KMS-11 (cell line): ENCODE measurements at regions not wholly inside any gene's neighbourhood (a gene's known extent, or its start where the extent isn't known, plus 50 kb on each side); places are given as distances from the start of the nearest gene placed in this dataset.

Source experiments
- H2AFZ ChIP-seq: fragments of 200-600 bp; sonication (generic); 2 replicates; pipeline ENCODE4 v1.6.1; 2016; ENCODE audit warnings: antibody characterized with exemption, mixed run types, low read depth
- H3K27ac ChIP-seq: fragments of 200-600 bp; sonication (generic); 2 replicates; pipeline ENCODE4 v1.6.1; 2016; ENCODE audit warnings: mild to moderate bottlenecking, mixed run types
- H3K27me3 ChIP-seq: fragments of 200-600 bp; sonication (generic); 2 replicates; pipeline ENCODE4 v1.6.1; 2017; ENCODE audit warnings: mild to moderate bottlenecking, low read depth, mixed run types, moderate library complexity; ENCODE audit not compliant: insufficient read depth
- H3K36me3 ChIP-seq: fragments of 200-600 bp; sonication (generic); 2 replicates; pipeline ENCODE4 v1.6.1; 2017; ENCODE audit warnings: mild to moderate bottlenecking, mixed run types; ENCODE audit not compliant: insufficient read depth
- H3K4me1 ChIP-seq: fragments of 200-600 bp; sonication (generic); 2 replicates; pipeline ENCODE4 v1.6.1; 2016; ENCODE audit warnings: mild to moderate bottlenecking, low read depth, mixed run types; ENCODE audit not compliant: poor library complexity, severe bottlenecking
- H3K4me2 ChIP-seq: fragments of 200-600 bp; sonication (generic); 2 replicates; pipeline ENCODE4 v1.7.0; 2016; ENCODE audit warnings: mild to moderate bottlenecking, mixed run types
- H3K4me3 ChIP-seq: fragments of 200-600 bp; sonication (generic); IDR thresholded peaks from 2 replicates; pipeline ENCODE4 v1.6.1; 2017; ENCODE audit warnings: low read depth, low read length, mixed read lengths; ENCODE audit not compliant: insufficient read depth
- H3K79me2 ChIP-seq: fragments of 200-600 bp; sonication (generic); 2 replicates; pipeline ENCODE4 v1.6.1; 2016; ENCODE audit warnings: low read depth, mixed run types; ENCODE audit not compliant: insufficient read depth
- H3K9ac ChIP-seq: fragments of 200-600 bp; sonication (generic); 2 replicates; pipeline ENCODE4 v1.6.1; 2016; ENCODE audit warnings: mild to moderate bottlenecking, mixed run types
- H4K20me1 ChIP-seq: fragments of 200-600 bp; sonication (generic); 2 replicates; pipeline ENCODE4 v1.6.1; 2016; ENCODE audit warnings: mild to moderate bottlenecking, mixed run types; ENCODE audit not compliant: insufficient read depth
- CTCF ChIP-seq: fragments of 200-600 bp; sonication (generic); conservative IDR thresholded peaks from 2 replicates; pipeline ENCODE4 v1.6.1; 2017; ENCODE audit warnings: low read depth, mild to moderate bottlenecking, antibody characterized with exemption, low read length, moderate library complexity, mixed read lengths

- H4K20me1 ChIP-seq = no peaks in the 10 kb centered on the region
- H3K27ac ChIP-seq = no peak overlapping the region
- no peaks in the 10 kb centered on the region for H3K4me1 ChIP-seq
- no peak overlapping the region for H3K4me3 ChIP-seq
- no peaks in the 10 kb centered on the region for H3K36me3 ChIP-seq
- TF ChIP-seq CTCF = no peak
- H3K79me2 ChIP-seq = no peaks in the 10 kb centered on the region
- H3K9ac ChIP-seq = no peak overlapping the region
- no peak overlapping the region for H3K4me2 ChIP-seq
- H2AFZ ChIP-seq = no peak overlapping the region
- H3K27me3 ChIP-seq = no peaks in the 10 kb centered on the region
Observed at GRCh38 chr13:23060959-23061358, 119.8 kb upstream of the SGCG start.

GRCh38 chr13:23067129-23067528, 113.7 kb upstream of the SGCG start:
- no peak overlapping the region for H3K4me3 ChIP-seq
- no peak overlapping the region for H3K27ac ChIP-seq
- no peaks in the 10 kb centered on the region for H3K79me2 ChIP-seq
- H3K27me3 ChIP-seq = no peaks in the 10 kb centered on the region
- no peak overlapping the region for H2AFZ ChIP-seq
- H3K4me1 ChIP-seq = no peaks in the 10 kb centered on the region
- H4K20me1 ChIP-seq = no peaks in the 10 kb centered on the region
- H3K4me2 ChIP-seq = no peak overlapping the region
- no peaks in the 10 kb centered on the region for H3K36me3 ChIP-seq
- H3K9ac ChIP-seq = no peak overlapping the region
- no peak for TF ChIP-seq CTCF

GRCh38 chr13:23069566-23069965, 111.2 kb upstream of the SGCG start:
- H3K4me3 ChIP-seq = no peak overlapping the region
- H2AFZ ChIP-seq = no peak overlapping the region
- no peaks in the 10 kb centered on the region for H3K36me3 ChIP-seq
- no peaks in the 10 kb centered on the region for H3K79me2 ChIP-seq
- TF ChIP-seq CTCF = no peak
- no peak overlapping the region for H3K27ac ChIP-seq
- H3K9ac ChIP-seq = no peak overlapping the region
- H4K20me1 ChIP-seq = no peaks in the 10 kb centered on the region
- H3K27me3 ChIP-seq = no peaks in the 10 kb centered on the region
- H3K4me2 ChIP-seq = no peak overlapping the region
- H3K4me1 ChIP-seq = no peaks in the 10 kb centered on the region

GRCh38 chr13:23074075-23074828, 106.5 kb upstream of the SGCG start:
- H3K4me2 ChIP-seq = no peak overlapping the region
- no peaks in the 10 kb centered on the region for H3K4me1 ChIP-seq
- H3K36me3 ChIP-seq = no peaks in the 10 kb centered on the region
- H3K27ac ChIP-seq = no peak overlapping the region
- H3K4me3 ChIP-seq = no peak overlapping the region
- no peak for TF ChIP-seq CTCF
- H3K9ac ChIP-seq = no peak overlapping the region
- H2AFZ ChIP-seq = no peak overlapping the region
- H4K20me1 ChIP-seq = no peaks in the 10 kb centered on the region
- no peaks in the 10 kb centered on the region for H3K27me3 ChIP-seq
- H3K79me2 ChIP-seq = no peaks in the 10 kb centered on the region
